GM20000 (cell line): ENCODE measurements at regions not wholly inside any gene's neighbourhood (a gene's known extent, or its start where the extent isn't known, plus 50 kb on each side); places are given as distances from the start of the nearest gene placed in this dataset.

ENCODE experiments used
- DNase-seq: peaks from one replicate; pipeline ENCODE4 v3.0.0; 2012; ENCODE audit warnings: low spot score
- TF ChIP-seq, protein P1 (sequence below): IDR thresholded peaks from 2 replicates; pipeline ENCODE4 v1.5.1; 2012; ENCODE audit warnings: mild to moderate bottlenecking, control low read depth; ENCODE audit errors: extremely low read depth, missing control alignments

DNA sequence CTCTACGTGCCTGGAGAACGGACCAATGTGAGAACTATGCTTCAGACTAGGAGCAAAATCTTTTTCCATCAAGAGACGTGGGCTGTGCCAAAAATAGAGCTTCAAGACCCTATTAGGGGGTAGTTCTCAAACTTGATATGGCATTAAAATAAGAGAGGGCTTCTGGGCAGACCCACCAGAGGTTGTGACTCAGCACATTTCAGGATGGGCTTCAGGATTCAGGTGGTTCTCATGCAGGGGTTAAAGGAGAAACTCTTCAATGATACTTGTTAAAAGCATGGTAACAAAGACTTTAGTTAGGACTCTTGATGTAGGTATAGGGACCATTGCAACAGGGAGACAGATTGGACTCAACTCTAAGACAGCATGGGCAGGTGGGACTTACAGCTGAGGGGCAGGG, 195.5 kb downstream of the RGS3 start:
- TF ChIP-seq, protein P1, sequence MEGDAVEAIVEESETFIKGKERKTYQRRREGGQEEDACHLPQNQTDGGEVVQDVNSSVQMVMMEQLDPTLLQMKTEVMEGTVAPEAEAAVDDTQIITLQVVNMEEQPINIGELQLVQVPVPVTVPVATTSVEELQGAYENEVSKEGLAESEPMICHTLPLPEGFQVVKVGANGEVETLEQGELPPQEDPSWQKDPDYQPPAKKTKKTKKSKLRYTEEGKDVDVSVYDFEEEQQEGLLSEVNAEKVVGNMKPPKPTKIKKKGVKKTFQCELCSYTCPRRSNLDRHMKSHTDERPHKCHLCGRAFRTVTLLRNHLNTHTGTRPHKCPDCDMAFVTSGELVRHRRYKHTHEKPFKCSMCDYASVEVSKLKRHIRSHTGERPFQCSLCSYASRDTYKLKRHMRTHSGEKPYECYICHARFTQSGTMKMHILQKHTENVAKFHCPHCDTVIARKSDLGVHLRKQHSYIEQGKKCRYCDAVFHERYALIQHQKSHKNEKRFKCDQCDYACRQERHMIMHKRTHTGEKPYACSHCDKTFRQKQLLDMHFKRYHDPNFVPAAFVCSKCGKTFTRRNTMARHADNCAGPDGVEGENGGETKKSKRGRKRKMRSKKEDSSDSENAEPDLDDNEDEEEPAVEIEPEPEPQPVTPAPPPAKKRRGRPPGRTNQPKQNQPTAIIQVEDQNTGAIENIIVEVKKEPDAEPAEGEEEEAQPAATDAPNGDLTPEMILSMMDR = no peak
- no peak for DNase-seq

DNA sequence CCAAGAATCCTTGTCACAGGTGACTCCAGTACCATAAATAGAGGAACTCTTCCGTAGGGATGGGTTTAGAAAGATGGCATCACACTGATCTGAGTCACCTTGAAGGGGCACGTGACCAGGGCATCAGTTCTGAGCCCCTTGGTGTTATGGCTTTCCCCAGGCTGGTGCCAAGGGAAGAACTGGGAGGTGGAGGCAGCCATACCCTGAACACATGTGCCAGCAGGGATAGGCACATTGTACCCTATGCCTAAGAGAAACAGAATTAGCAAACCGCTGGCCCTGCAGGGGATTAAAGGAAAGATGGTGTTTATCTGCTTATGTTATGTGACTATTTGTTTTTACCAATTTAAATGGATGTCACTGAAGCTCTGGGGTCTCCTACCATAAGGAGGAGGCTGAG, 196.2 kb downstream of the RGS3 start:
- TF ChIP-seq, protein P1 = no peak
- DNase-seq = no peak

DNA sequence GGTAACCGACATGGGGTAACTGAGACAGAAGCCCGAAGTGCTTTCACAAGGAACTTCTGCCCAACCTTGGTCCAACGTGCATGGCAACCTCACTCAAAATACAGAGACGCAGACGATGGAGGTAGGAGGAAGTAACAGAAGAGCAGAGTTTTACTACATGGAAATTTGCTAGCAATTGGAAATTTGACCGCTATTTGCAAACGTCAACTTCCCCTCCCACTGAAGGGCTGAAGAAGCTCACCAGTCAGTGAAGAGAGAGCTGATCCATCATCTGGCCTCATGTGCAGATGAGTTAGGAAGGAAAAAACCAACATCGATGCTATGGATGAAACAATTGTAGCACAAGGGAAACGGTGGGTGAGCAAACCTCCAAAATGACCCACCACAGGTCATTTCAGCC, 196.7 kb downstream of the RGS3 start:
- TF ChIP-seq, protein P1 = no peak
- no peak for DNase-seq

DNA sequence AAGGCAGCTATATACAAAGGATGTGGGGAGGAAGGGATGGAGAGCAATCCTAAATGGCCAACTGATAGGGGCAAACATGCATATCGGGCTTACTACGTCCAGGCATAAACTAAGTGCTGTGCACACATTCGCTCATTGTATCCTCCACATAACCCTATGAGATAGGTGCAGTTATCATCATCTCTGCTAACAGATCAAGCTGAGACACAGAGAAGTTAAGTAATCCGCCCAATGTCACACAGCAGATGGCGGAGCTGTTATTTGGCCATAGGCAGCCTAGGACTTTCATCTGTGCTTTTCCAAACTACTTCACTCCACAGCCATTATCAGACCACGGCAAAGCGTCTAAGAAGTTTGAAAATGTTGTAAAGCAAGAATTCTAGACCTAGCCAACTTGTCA, 197.5 kb downstream of the RGS3 start:
- no peak for DNase-seq
- TF ChIP-seq, protein P1 = no peak

DNA sequence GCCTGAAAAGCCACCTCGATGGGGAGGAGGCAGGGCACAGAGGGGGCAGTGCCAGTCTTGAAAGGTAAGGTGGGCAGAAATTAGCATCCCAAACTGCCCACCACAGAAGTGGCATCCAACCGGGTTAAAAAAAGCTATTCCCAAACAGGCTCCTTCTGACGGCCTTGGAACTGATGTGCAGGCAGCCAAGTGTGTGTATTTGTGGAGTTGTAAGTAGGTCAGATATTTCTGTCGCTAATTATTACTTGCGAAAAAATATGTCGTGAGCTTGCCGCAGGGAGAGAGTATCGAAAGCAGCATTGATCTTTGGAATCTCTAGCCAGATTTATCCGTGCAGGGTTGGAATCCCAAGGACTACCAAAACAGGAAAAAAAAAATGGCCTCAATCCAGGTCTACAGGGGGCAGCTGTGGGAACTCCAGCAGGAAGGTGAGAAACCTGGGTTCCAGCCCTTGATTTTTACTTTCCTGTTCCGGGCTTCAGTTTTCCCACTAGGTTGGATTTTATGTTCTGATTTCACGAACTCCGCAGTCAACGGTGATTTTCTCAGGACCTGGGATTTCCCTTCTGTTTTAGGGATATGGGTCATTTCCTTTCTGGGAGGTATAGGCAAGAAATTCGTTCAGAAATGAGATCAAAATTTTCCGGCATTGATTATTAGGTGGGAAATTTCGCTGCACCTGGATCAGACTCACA, 200.8 kb downstream of the RGS3 start:
- TF ChIP-seq, protein P1 = no peak

DNA sequence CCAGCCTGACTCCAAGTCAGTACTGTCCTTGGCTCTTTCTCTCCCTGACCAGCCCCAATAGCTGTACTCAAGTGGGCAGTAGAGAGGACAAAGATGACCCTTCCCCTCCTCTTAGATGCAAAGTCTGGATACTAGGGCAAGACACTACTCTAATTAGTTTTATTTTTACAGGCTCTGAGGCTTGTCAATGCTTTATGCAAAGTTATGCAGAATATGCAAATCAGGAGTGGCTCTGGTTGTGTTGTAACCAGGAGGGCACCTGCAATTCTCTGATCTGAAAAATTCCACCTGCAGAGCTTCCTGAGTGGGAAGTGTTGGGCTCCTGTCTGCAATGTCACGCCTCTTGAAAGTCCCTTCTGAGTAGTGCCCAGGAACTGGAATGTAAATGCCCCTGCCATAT, 201.5 kb downstream of the RGS3 start:
- no peak for DNase-seq
- TF ChIP-seq, protein P1 = no peak

More for the DNA sequence above, 200.8 kb downstream of the RGS3 start:
- DNase-seq = no peak

DNA sequence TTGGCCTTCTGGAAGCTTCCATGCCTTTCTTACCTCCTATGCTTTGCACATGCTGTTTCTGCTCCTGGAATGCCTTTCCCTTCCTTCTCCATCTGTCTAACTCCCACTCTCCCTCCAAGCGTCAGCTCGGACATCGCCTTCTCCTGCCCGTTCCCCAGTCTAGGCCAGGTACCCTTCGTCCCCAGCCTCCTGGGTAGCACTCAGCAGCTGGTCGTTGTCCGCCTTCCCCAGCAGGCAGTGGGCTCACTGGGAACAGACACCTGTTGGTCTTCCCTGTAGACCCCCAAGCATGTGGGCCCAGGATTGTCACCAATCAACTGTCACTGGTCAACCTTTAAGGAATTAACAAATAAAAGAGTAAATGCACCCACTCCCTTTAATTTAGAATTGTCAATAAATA, 202.2 kb downstream of the RGS3 start:
- no peak for DNase-seq
- TF ChIP-seq, protein P1 = no peak
